Gastroesophageal sphincter (tissue), 4 donors: ENCODE measurements at regions not wholly inside any gene's neighbourhood (a gene's known extent, or its start where the extent isn't known, plus 50 kb on each side); places are given as distances from the start of the nearest gene placed in this dataset.

Experiments
- ATAC-seq: fragments of 150-250 bp; one replicate; pipeline ENCODE4 v1.9.1; 2016; ENCODE audit warnings: mild to moderate bottlenecking, moderate library complexity
- H3K27ac ChIP-seq, 4 donors: fragments of 200-600 bp; sonication (generic) in 3 of 4; 1 replicate in 3 of 4; 2 replicates in 1 of 4; pipeline ENCODE4 v1.5.1; 2016 to 2019
- H3K27me3 ChIP-seq: fragments of 200-600 bp; sonication (generic); one replicate; pipeline ENCODE4 v1.5.1; 2019
- H3K36me3 ChIP-seq, 2 donors: fragments of 200-600 bp; sonication (generic); one replicate each; pipeline ENCODE4 v1.5.1; 2019; ENCODE audit warnings: control low read depth in 1 of 2
- H3K4me1 ChIP-seq, 3 donors: fragments of 200-600 bp; sonication (generic); 1 replicate in 2 of 3; 2 replicates in 1 of 3; pipeline ENCODE4 v1.5.1; 2016 to 2019; ENCODE audit warnings: control low read depth in 2 of 3
- H3K4me3 ChIP-seq, 2 donors: fragments of 200-600 bp; sonication (generic); one replicate each; pipeline ENCODE4 v1.5.1; 2019; ENCODE audit warnings: mild to moderate bottlenecking in 1 of 2, moderate library complexity in 1 of 2
- H3K9me3 ChIP-seq, 3 donors: fragments of 200-600 bp; sonication (generic); one replicate each; pipeline ENCODE4 v1.5.1; 2017 to 2019; ENCODE audit warnings: control low read depth in 2 of 3
- CTCF ChIP-seq, 4 experiments: fragments of 200-600 bp in 2 of 4; fragments of 450-650 bp in 2 of 4; sonication (generic) in 1 of 4; IDR thresholded peaks; one replicate each; pipeline ENCODE4 v1.5.1; 2017 to 2019; ENCODE audit warnings: antibody characterized with exemption in 4 of 4, mild to moderate bottlenecking in 2 of 4, moderate library complexity in 2 of 4
- EP300 ChIP-seq: sonication (generic); formaldehyde crosslinking; IDR thresholded peaks from one replicate; pipeline ENCODE4 v1.6.1; 2017; ENCODE audit warnings: antibody characterized with exemption, mild to moderate bottlenecking
- POLR2A ChIP-seq, 2 donors: fragments of 450-650 bp; IDR thresholded peaks; one replicate each; pipeline ENCODE4 v1.6.1; 2017; ENCODE audit warnings: antibody characterized with exemption in 2 of 2, mild to moderate bottlenecking in 2 of 2, moderate library complexity in 1 of 2
- POLR2AphosphoS5 ChIP-seq: sonication (generic); formaldehyde crosslinking; IDR thresholded peaks from one replicate; pipeline ENCODE4 v1.6.1; 2017; ENCODE audit warnings: antibody characterized with exemption
- WGBS, 2 donors: methylation state at CpG; one replicate each; pipeline ENCODE4 v1.1.5; 2018; ENCODE audit warnings: low coverage in 1 of 2; 5-methylcytosine and 5-hydroxymethylcytosine counted together

- H3K4me1 ChIP-seq = no peaks in the 10 kb centered on the region
- H3K27ac ChIP-seq = no peak overlapping the region
- TF ChIP-seq POLR2AphosphoS5 = no peak
- TF ChIP-seq CTCF (IDR thresholded peaks at IDR 0.05) = no peak
- TF ChIP-seq POLR2A (IDR thresholded peaks at IDR 0.05) = no peak
- TF ChIP-seq EP300 = no peak
- H3K36me3 ChIP-seq = no peaks in the 10 kb centered on the region
- no peak overlapping the region for H3K4me3 ChIP-seq
- no peaks in the 10 kb centered on the region for H3K9me3 ChIP-seq
- WGBS, 2 donors = 31 to 67% methylated on average over 1 to 2 of the region's 2 CpGs
- H3K27me3 ChIP-seq = peaks cover 71% of the 10 kb centered on the region
- ATAC-seq = no peak
Observed at GRCh38 chr1:34686531-34686930, 68.3 kb upstream of the GJB5 start.

GRCh38 chr1:34688006-34688741 is 66.7 kb upstream of the GJB5 start:
- H3K4me1 ChIP-seq = no peaks in the 10 kb centered on the region
- H3K36me3 ChIP-seq = no peaks in the 10 kb centered on the region
- WGBS, 2 donors = 63% methylated on average over 5 of the region's 7 CpGs; no CpG with 5 or more reads in 1 of the 2 donors
- ATAC-seq = no peak
- peaks cover 78% of the 10 kb centered on the region for H3K27me3 ChIP-seq
- no peak overlapping the region for H3K4me3 ChIP-seq
- H3K27ac ChIP-seq = no peak overlapping the region
- H3K9me3 ChIP-seq = no peaks in the 10 kb centered on the region
- TF ChIP-seq EP300 (no peak), POLR2A (IDR thresholded peaks at IDR 0.05) (no peak), CTCF (IDR thresholded peaks at IDR 0.05) (no peak), POLR2AphosphoS5 (no peak)

- H3K27ac ChIP-seq = no peak overlapping the region
- 52 to 73% methylated on average over 3 to 4 of the region's 4 CpGs for WGBS, 2 donors
- TF ChIP-seq POLR2A (IDR thresholded peaks at IDR 0.05) (no peak), POLR2AphosphoS5 (no peak), EP300 (no peak), CTCF (IDR thresholded peaks at IDR 0.05) (no peak)
- no peak for ATAC-seq
- H3K36me3 ChIP-seq = no peaks in the 10 kb centered on the region
- no peak overlapping the region for H3K4me3 ChIP-seq
- H3K4me1 ChIP-seq = no peaks in the 10 kb centered on the region
- H3K9me3 ChIP-seq = peaks cover 0 to 12% (median 0%) of the 10 kb centered on the region in 3 donors
- H3K27me3 ChIP-seq = peaks cover 85% of the 10 kb centered on the region
Observed at GRCh38 chr1:34690269-34690668, 64.6 kb upstream of the GJB5 start.

GRCh38 chr1:34693081-34693480 is 61.8 kb upstream of the GJB5 start:
- no peak for TF ChIP-seq CTCF (IDR thresholded peaks at IDR 0.05)
- no peak for TF ChIP-seq POLR2A (IDR thresholded peaks at IDR 0.05)
- no peak for TF ChIP-seq EP300
- no peak for TF ChIP-seq POLR2AphosphoS5
- no CpG with 5 or more reads among the region's 2 CpGs for whole genome bisulfite sequencing, 2 donors
- H3K9me3 ChIP-seq = peaks cover 0 to 16% (median 0%) of the 10 kb centered on the region in 3 donors
- H3K4me1 ChIP-seq = no peaks in the 10 kb centered on the region
- no peaks in the 10 kb centered on the region for H3K36me3 ChIP-seq
- no peak overlapping the region for H3K27ac ChIP-seq
- H3K27me3 ChIP-seq = peaks cover 83% of the 10 kb centered on the region
- no peak for ATAC-seq
- no peak overlapping the region for H3K4me3 ChIP-seq

GRCh38 chr1:34694383-34694782 is 60.5 kb upstream of the GJB5 start:
- Histone ChIP-seq H3K36me3 (no peaks in the 10 kb centered on the region), H3K9me3 (peaks cover 0 to 16% (median 0%) of the 10 kb centered on the region in 3 donors), H3K27me3 (peaks cover 79% of the 10 kb centered on the region), H3K27ac (no peak overlapping the region), H3K4me3 (no peak overlapping the region), H3K4me1 (no peaks in the 10 kb centered on the region)
- 59 to 86% methylated on average over 1 to 2 of the region's 3 CpGs for WGBS, 2 donors
- TF ChIP-seq POLR2A (IDR thresholded peaks at IDR 0.05) = no peak
- TF ChIP-seq EP300 = no peak
- no peak for TF ChIP-seq POLR2AphosphoS5
- TF ChIP-seq CTCF (IDR thresholded peaks at IDR 0.05) = no peak
- ATAC-seq = no peak
